ENCODE measurements at regions not wholly inside any gene's neighbourhood (a gene's known extent, or its start where the extent isn't known, plus 50 kb on each side); places are given as distances from the start of the nearest gene placed in this dataset.

DNA sequence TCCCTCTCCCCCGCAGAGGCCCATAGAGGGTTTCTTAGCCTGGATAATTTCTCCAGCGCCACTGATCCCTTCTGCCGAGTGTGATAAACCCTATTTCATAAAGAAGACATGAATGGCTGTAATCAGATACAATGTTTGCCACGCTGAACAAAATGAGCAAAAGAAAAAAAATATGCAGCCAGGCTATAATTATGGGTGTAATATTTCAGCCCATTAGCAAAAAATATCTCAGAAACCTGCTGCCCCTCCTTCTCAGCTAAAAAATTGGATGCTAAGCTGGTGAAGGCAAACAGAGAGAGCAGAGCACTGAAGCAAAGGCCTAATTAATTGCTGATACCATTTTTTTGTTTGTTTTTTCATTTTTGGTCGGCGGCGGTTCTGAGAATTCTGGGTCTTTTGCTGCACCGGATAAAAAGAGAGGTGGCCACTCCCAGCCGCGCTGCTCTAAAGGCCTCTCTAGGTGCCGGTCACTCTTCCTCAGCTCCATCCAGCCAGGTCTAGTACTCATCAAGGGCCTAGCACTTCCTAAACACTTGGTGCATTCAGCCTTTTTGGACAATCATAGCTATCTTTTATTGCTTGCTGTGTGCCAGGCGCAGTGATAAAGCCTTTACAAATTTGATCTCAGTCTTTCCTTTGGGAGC lies 128.7 kb upstream of the TLE3 start:
- TF ChIP-seq, protein P1, sequence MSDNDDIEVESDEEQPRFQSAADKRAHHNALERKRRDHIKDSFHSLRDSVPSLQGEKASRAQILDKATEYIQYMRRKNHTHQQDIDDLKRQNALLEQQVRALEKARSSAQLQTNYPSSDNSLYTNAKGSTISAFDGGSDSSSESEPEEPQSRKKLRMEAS (IDR thresholded peaks at IDR 0.05): no peak
- no peak for TF ChIP-seq EP300 (IDR thresholded peaks at IDR 0.05; ENCODE audit: borderline replicate concordance)
- TF ChIP-seq, protein P2, sequence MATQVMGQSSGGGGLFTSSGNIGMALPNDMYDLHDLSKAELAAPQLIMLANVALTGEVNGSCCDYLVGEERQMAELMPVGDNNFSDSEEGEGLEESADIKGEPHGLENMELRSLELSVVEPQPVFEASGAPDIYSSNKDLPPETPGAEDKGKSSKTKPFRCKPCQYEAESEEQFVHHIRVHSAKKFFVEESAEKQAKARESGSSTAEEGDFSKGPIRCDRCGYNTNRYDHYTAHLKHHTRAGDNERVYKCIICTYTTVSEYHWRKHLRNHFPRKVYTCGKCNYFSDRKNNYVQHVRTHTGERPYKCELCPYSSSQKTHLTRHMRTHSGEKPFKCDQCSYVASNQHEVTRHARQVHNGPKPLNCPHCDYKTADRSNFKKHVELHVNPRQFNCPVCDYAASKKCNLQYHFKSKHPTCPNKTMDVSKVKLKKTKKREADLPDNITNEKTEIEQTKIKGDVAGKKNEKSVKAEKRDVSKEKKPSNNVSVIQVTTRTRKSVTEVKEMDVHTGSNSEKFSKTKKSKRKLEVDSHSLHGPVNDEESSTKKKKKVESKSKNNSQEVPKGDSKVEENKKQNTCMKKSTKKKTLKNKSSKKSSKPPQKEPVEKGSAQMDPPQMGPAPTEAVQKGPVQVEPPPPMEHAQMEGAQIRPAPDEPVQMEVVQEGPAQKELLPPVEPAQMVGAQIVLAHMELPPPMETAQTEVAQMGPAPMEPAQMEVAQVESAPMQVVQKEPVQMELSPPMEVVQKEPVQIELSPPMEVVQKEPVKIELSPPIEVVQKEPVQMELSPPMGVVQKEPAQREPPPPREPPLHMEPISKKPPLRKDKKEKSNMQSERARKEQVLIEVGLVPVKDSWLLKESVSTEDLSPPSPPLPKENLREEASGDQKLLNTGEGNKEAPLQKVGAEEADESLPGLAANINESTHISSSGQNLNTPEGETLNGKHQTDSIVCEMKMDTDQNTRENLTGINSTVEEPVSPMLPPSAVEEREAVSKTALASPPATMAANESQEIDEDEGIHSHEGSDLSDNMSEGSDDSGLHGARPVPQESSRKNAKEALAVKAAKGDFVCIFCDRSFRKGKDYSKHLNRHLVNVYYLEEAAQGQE (IDR thresholded peaks at IDR 0.05; ENCODE audit: low read depth): no peak

Data from Ishikawa (cell line).